Hepatocyte (in vitro differentiated cells): ENCODE measurements at regions not wholly inside any gene's neighbourhood (a gene's known extent, or its start where the extent isn't known, plus 50 kb on each side); places are given as distances from the start of the nearest gene placed in this dataset.
A peak's percentile ranks its signal among the peaks of the same experiment; 100 is the strongest.
"Not testable (repeated sequence)": the region's sequence is repeated elsewhere in the genome, so short reads cannot be mapped to it uniquely, and the experiment has no call there.

Experiments used
- DNase-seq: peaks from one replicate; pipeline ENCODE4 v3.0.0-alpha.2; 2016; ENCODE audit warnings: low spot score
- H2AFZ ChIP-seq: fragments of 200-600 bp; sonication (generic); 2 replicates; pipeline ENCODE4 v1.6.0; 2016; ENCODE audit warnings: antibody characterized with exemption, mild to moderate bottlenecking
- H3K27ac ChIP-seq: fragments of 200-600 bp; sonication (generic); 2 replicates; pipeline ENCODE4 v1.5.1; 2016; ENCODE audit warnings: mild to moderate bottlenecking
- H3K27me3 ChIP-seq: fragments of 200-600 bp; sonication (generic); 2 replicates; pipeline ENCODE4 v1.6.1; 2016
- H3K36me3 ChIP-seq: fragments of 200-600 bp; sonication (generic); replicated peaks from 2 replicates; pipeline ENCODE4 v1.5.1; 2016; ENCODE audit warnings: low read depth; ENCODE audit not compliant: insufficient read depth
- H3K4me1 ChIP-seq: fragments of 200-600 bp; sonication (generic); 2 replicates; pipeline ENCODE4 v1.5.1; 2016; ENCODE audit warnings: mild to moderate bottlenecking, moderate library complexity; ENCODE audit not compliant: insufficient read depth
- H3K4me2 ChIP-seq: fragments of 200-600 bp; sonication (generic); 2 replicates; pipeline ENCODE4 v1.6.0; 2016
- H3K4me3 ChIP-seq: fragments of 200-600 bp; sonication (generic); 2 replicates; pipeline ENCODE4 v1.5.1; 2016; ENCODE audit warnings: mild to moderate bottlenecking
- H3K79me2 ChIP-seq: fragments of 200-600 bp; sonication (generic); 2 replicates; pipeline ENCODE4 v1.6.0; 2017; ENCODE audit warnings: mild to moderate bottlenecking
- H3K9me2 ChIP-seq: fragments of 200-600 bp; sonication (generic); replicated peaks from 2 replicates; pipeline ENCODE4 v1.6.0; 2017; ENCODE audit warnings: mild to moderate bottlenecking; ENCODE audit not compliant: insufficient read depth
- H3K9me3 ChIP-seq: fragments of 200-600 bp; sonication (generic); 2 replicates; pipeline ENCODE4 v1.5.1; 2016; ENCODE audit warnings: low read depth, mild to moderate bottlenecking
- H4K20me1 ChIP-seq: fragments of 200-600 bp; sonication (generic); 2 replicates; pipeline ENCODE4 v1.6.0; 2016; ENCODE audit warnings: mild to moderate bottlenecking; ENCODE audit not compliant: insufficient read depth, poor library complexity, severe bottlenecking
- CTCF ChIP-seq: fragments of 200-600 bp; sonication (generic); IDR thresholded peaks from 2 replicates; pipeline ENCODE4 v1.5.1; 2016; ENCODE audit warnings: antibody characterized with exemption, mild to moderate bottlenecking; ENCODE audit not compliant: poor library complexity
- EZH2 ChIP-seq: fragments of 200-600 bp; sonication (generic); IDR thresholded peaks from 2 replicates; pipeline ENCODE4 v1.6.1; 2016; ENCODE audit warnings: antibody characterized with exemption, mild to moderate bottlenecking, borderline replicate concordance
- EZH2phosphoT487 ChIP-seq: fragments of 200-600 bp; sonication (generic); IDR thresholded peaks from one replicate; pipeline ENCODE4 v1.6.1; 2018; ENCODE audit warnings: antibody characterized with exemption, mild to moderate bottlenecking, low read depth, moderate library complexity; ENCODE audit not compliant: unreplicated experiment, severe bottlenecking
- WGBS: methylation state at CpG from one replicate; pipeline ENCODE4 v1.1.6; 2016; ENCODE audit warnings: low lambda C conversion rate; ENCODE audit errors: missing lambda C conversion rate; 5-methylcytosine and 5-hydroxymethylcytosine counted together

DNA sequence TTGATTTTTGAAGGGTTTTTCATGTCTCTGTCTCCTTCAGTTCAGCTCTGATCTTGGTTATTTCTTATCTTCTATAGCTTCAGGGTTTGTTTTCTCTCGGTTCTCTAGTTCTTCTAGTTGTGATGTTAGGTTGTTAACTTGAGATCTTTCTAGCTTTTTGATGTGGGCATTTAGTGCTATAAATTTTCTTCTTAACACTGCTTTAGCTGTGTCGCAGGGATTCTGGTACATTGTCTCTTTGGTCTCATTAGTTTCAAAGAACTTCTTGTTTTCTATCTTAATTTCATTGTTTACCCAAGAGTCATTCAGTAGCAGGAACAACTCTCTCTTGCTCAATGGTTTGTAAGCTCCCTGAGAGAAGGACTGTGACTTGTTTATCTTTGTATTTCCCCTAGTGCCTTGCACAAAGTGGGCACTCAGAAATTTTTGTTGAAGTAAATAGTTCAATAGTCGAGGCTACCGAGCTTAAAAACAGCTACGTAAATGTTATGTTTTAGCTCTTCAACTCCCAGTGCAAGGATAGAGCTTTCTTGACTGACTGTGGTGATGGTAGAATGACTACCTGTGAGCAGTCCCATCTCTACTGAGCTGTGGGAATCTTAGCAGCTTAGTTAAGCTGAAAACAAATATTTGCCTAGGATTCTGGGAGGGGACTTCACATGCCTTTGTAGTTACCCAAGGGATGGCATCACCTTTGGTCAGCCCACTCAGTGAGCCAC is 225.8 kb upstream of the ELL2 start:
- H3K9me2 ChIP-seq, result no peaks in the 10 kb centered on the region
- H3K4me2 ChIP-seq, result peak overlapping the region; percentile 16
- no peaks in the 10 kb centered on the region for H3K4me1 ChIP-seq
- H3K27ac ChIP-seq, result no peak overlapping the region
- no peak overlapping the region for H3K4me3 ChIP-seq
- H3K27me3 ChIP-seq, result no peaks in the 10 kb centered on the region
- H2AFZ ChIP-seq, result no peak overlapping the region
- no peaks in the 10 kb centered on the region for H3K79me2 ChIP-seq
- TF ChIP-seq EZH2phosphoT487, result peak; percentile 37
- no peak for TF ChIP-seq CTCF
- H3K9me3 ChIP-seq, result no peaks in the 10 kb centered on the region
- DNase-seq, result no peak
- WGBS, result 37% methylated on average over 5 of the region's 5 CpGs
- H4K20me1 ChIP-seq, result no peaks in the 10 kb centered on the region
- no peaks in the 10 kb centered on the region for H3K36me3 ChIP-seq

- H3K4me3 ChIP-seq, H2AFZ ChIP-seq, H4K20me1 ChIP-seq, H3K4me2 ChIP-seq, H3K4me1 ChIP-seq, H3K9me2 ChIP-seq, H3K27me3 ChIP-seq, H3K27ac ChIP-seq, H3K79me2 ChIP-seq, DNase-seq, H3K36me3 ChIP-seq, H3K9me3 ChIP-seq: not testable (repeated sequence)
These were observed 222.9 kb upstream of the ELL2 start for GRCh38 chr5:96184510-96184909.

GRCh38 chr5:96180684-96181435 is 219.2 kb upstream of the ELL2 start:
- H4K20me1 ChIP-seq, result no peaks in the 10 kb centered on the region
- no peak overlapping the region for H3K27ac ChIP-seq
- no peak overlapping the region for H2AFZ ChIP-seq
- H3K36me3 ChIP-seq, result no peaks in the 10 kb centered on the region
- H3K4me3 ChIP-seq, result no peak overlapping the region
- no peaks in the 10 kb centered on the region for H3K79me2 ChIP-seq
- H3K4me2 ChIP-seq, result no peak overlapping the region
- no peaks in the 10 kb centered on the region for H3K9me2 ChIP-seq
- no peaks in the 10 kb centered on the region for H3K27me3 ChIP-seq
- 85% methylated on average over 2 of the region's 2 CpGs for WGBS
- TF ChIP-seq EZH2 (no peak), CTCF (no peak), EZH2phosphoT487 (no peak)
- DNase-seq, result no peak
- no peaks in the 10 kb centered on the region for H3K9me3 ChIP-seq
- no peaks in the 10 kb centered on the region for H3K4me1 ChIP-seq

DNA sequence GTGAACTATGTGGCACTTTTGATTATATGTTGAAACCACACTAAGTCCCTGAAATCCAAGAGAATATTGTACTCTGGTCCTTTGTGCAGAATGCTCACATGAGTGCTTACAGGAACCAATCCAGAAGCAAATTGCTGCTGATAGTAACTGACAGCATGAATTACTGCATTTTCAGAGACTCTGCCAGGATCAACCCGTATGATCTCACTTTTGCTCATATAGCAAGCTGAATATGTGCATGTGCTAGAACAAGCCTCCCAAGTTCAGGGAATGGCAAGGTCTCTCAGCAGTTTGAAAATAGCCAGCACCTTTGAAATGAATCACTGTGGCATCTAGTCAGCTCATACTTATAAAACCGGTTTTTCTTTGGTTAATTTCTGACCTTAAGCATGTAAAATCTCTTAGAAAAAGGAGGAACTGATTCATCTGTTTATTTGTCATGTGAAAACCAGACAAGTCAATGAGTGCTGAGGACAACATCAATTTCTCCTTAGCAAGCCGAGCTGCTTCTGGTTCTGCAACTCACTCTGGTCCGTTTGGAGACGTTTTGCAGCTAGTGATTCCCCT is 215.7 kb upstream of the ELL2 start:
- Histone ChIP-seq H3K4me1 (no peaks in the 10 kb centered on the region), H3K27me3 (no peaks in the 10 kb centered on the region), H3K4me2 (no peak overlapping the region), H3K79me2 (no peaks in the 10 kb centered on the region), H4K20me1 (no peaks in the 10 kb centered on the region), H3K4me3 (no peak overlapping the region), H3K9me2 (no peaks in the 10 kb centered on the region), H3K9me3 (no peaks in the 10 kb centered on the region), H3K36me3 (no peaks in the 10 kb centered on the region), H3K27ac (peak overlapping the region; percentile 14), H2AFZ (no peak overlapping the region)
- WGBS, result 46% methylated on average over 5 of the region's 5 CpGs
- peak; percentile 56 for DNase-seq
- no peak for TF ChIP-seq EZH2
- no peak for TF ChIP-seq CTCF
- TF ChIP-seq EZH2phosphoT487, result no peak
